SK-N-SH (cell line): ENCODE measurements at regions not wholly inside any gene's neighbourhood (a gene's known extent, or its start where the extent isn't known, plus 50 kb on each side); places are given as distances from the start of the nearest gene placed in this dataset.
"Not testable (repeated sequence)": the region's sequence is repeated elsewhere in the genome, so short reads cannot be mapped to it uniquely, and the experiment has no call there.

Experiments
- CTCF ChIP-seq: fragments of 200-600 bp; sonication (generic); IDR thresholded peaks from 2 replicates; pipeline ENCODE4 v1.6.1; 2017; ENCODE audit warnings: antibody characterized with exemption, mild to moderate bottlenecking, moderate library complexity
- EP300 ChIP-seq, 2 experiments: IDR thresholded peaks; 2 replicates each; pipeline versions ENCODE4 v1.4.0 to v1.6.1; 2012; ENCODE audit warnings: borderline replicate concordance in 1 of 2, low read depth in 1 of 2, low read length in 1 of 2
- EZH2phosphoT487 ChIP-seq: fragments of 200-600 bp; sonication (generic); IDR thresholded peaks from 2 replicates; pipeline ENCODE4 v1.6.1; 2017; ENCODE audit warnings: low read depth, mixed run types, mild to moderate bottlenecking, antibody characterized with exemption, moderate library complexity, borderline replicate concordance
- MAX ChIP-seq: IDR thresholded peaks from 2 replicates; pipeline ENCODE4 v1.4.0; 2012; ENCODE audit warnings: low read depth
- POLR2AphosphoS5 ChIP-seq: IDR thresholded peaks from 2 replicates; pipeline ENCODE4 v1.6.1; 2012; ENCODE audit warnings: low read depth, low read length
- RAD21 ChIP-seq: IDR thresholded peaks from 2 replicates; pipeline ENCODE4 v1.6.1; 2012; ENCODE audit warnings: mild to moderate bottlenecking, low read length
- SIN3A ChIP-seq: IDR thresholded peaks from 2 replicates; pipeline ENCODE4 v1.6.1; 2012; ENCODE audit warnings: low read depth, mild to moderate bottlenecking, low read length, moderate library complexity, borderline replicate concordance
- TAF1 ChIP-seq: IDR thresholded peaks from 2 replicates; pipeline ENCODE4 v1.6.1; 2012; ENCODE audit warnings: low read depth, mild to moderate bottlenecking, low read length, moderate library complexity, borderline replicate concordance
- ZBTB33 ChIP-seq: IDR thresholded peaks from 2 replicates; pipeline ENCODE4 v1.4.0; 2012; ENCODE audit warnings: low read depth, borderline replicate concordance

DNA sequence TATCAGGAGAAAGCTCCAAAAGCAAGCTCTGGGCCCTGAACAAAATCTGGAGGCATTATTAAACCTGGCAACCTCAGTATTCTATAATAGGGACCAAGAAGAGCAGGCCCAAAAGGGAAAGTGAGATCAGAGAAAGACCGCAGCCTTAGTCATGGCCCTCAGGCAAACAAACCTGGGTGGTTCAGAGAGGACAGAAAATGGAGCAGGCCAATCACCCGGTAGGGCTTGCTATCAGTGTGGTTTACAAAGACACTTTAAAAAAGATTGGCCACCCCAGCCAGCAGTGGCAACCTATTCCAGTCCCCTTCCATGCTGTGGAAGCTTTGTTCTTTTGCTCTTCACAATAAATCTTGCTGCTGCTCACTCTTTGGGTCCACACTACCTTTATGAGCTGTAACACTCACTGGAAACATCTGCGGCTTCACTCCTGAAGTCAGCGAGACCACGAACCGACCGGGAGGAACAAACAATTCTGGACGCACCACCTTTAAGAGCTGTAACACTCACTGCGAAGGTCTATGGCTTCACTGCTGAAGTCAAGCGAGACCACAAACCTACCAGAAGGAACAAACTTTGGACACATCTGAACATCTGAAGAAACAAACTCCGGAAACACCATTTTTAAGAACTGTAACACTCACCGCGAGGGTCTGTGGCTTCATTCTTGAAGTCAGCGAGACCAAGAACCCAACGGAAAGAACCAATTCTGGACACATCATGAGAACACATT, 1821.2 kb upstream of the PCDH20 start:
- not testable (repeated sequence) for TF ChIP-seq EZH2phosphoT487; CTCF; ZBTB33; MAX; RAD21; TAF1; POLR2AphosphoS5; SIN3A; EP300 (IDR thresholded peaks at IDR 0.05; ENCODE audit: borderline replicate concordance in 1 of 2, low read depth in 1 of 2, low read length in 1 of 2)
